GM18861 (cell line): ENCODE measurements at regions not wholly inside any gene's neighbourhood (a gene's known extent, or its start where the extent isn't known, plus 50 kb on each side); places are given as distances from the start of the nearest gene placed in this dataset.

Source experiments
- ATAC-seq: cut with Tn5 transposase; IDR thresholded peaks from one replicate; pipeline ENCODE4 v1.9.1; 2021; ENCODE audit not compliant: unreplicated experiment

DNA sequence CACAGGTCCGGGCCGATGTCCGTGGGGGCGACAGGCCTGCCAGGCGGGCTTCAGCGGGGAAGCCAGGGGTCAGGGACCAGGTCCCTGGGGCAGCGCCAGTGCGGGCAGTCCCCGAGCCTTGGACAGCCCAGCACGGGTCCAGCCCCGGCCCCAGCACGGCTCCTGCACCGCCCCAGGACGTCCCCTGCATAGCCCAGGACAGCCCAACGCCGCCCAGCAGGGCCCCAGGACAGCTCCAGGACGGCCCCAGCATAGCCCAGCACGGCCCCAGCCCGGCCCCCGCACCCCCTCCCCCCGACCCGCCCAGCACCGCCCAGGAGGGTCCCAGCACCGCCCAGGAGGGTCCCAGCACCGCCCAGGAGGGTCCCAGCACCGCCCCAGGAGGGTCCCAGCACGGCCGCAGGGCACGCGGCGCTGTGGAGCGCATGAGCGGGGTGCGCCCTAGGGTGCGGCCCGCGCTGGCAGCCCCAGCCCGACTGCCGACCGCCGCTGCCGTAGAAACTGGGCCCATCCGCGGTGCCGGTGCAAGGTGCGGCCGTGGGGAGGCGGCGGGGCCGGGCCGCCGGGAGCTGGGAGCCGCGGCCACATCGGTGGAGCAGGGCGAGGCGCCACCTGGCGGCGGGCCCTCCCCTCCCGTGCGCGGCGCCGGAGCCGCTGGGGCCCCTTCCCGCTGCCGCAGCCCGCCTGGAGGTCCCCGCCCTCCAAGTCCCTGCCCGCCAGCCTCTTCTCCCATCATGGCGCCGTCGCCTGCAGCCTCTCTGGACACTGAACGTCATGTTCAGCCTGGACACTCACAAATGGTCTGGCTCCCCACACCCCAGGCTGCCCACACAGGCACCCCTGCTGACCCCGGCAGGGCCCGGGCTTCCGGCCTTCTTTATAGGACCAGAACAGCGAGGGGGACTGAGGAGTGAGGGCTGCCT lies 106.8 kb upstream of the NKX1-1 start:
- ATAC-seq = no peak

GRCh38 chr4:1512051-1512737 lies 106.0 kb upstream of the NKX1-1 start:
- no peak for ATAC-seq

- ATAC-seq = no peak
Measured at GRCh38 chr4:1511441-1512041, 105.3 kb upstream of the NKX1-1 start.

DNA sequence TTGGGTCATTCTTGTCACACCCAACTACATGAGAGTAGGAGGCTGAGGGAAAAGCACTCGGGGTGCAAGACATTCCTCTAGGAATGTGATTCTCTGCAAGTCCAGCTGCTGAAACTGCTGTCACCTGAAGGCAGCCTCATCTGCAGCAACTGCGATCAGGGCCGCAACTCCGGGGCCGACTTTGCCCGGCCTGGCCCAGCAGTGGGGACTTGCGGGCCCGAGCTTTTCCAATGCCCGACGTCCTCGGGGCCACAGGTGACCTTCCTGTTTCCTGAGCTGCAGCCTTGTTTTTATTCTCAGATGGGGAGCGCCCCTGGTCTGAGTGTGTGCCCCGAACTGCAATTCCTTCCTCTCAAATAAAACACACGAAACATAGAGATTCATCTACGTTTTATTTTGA lies 104.7 kb upstream of the NKX1-1 start:
- no peak for ATAC-seq

- no peak for ATAC-seq
Measured at GRCh38 chr4:1509366-1509765, 103.1 kb upstream of the NKX1-1 start.

GRCh38 chr4:1508161-1509160 lies 102.2 kb upstream of the NKX1-1 start:
- ATAC-seq = no peak

DNA sequence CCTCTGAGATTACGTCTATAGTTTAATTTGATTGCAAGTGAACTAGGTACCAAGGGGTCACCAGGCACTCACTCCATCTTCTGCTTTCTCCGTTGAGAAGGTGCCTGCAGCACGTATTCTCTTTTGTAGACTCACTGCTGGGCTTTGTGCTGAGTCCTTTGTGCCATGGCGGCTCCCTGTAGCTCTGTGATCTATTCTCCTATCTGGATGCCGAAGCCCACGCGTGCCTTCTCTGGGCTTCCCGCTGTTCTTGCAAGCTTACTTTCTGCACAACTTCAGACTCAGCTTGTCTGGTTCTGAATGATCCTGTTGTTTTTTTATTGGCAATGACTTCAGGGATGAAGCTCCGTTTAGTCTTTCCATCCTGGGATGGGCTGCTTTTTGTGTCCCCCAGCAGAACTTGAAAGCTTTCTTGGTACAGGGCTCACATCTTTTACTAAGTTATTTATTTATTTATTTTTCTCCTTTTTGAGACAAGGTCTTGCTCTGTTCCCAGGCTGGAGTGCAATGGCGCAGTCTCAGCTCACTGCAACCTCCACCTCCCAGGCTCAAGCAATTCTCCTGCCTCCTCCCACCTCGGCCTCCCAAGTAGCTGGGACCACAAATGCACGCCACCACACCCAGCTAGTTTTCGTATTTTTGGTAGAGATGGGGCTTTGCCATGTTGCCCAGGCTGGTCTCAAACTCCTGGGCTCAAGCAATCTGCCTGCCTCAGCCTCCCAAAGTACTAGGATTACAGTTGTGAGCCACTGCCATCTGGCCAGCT lies 100.9 kb upstream of the NKX1-1 start:
- ATAC-seq = no peak

DNA sequence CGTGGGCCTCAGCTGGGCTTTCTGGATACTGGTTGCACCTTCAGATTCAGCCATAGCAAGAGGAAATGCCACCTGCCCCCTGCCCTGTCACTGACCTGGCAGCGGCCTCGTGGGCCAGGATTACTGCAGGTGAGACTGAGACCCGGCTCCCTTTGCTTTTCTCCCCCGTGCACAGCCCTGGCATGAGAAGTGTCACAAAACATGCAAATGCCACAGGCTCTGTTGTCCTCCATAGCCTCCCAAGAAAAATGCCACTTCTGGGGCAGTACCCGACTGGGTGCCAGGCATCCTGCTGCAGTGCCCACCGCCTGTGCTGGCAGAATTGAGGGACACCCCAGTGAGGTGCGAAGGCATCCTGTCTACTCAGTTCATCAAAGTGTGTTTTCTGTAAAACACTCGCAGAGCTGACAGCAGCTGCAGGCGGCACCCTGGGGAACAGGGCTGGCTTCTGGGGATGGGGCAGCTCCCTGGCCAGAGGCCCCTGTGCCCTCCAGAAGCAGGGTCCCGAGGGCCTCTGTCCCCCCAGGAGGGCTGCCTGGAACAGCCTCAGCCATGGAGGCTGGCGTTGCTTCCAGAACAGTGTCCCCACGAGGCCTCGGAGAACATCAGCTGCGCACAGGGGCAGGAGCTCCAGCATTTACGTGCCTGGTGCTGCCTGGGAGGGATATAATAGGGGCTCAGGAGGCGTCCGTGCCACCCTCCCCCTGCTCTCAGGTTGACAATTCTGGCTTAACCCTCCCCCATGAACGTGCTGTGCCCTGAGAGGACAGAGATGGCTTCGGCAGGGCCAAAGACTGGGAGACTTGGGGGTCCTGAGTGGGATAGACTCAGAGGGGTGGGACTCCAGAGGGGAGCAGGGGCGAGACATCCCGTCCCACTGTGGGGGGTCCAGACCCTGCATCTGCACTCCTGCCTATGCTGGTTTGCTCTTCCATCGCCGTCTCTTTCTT lies 99.5 kb upstream of the NKX1-1 start:
- no peak for ATAC-seq

DNA sequence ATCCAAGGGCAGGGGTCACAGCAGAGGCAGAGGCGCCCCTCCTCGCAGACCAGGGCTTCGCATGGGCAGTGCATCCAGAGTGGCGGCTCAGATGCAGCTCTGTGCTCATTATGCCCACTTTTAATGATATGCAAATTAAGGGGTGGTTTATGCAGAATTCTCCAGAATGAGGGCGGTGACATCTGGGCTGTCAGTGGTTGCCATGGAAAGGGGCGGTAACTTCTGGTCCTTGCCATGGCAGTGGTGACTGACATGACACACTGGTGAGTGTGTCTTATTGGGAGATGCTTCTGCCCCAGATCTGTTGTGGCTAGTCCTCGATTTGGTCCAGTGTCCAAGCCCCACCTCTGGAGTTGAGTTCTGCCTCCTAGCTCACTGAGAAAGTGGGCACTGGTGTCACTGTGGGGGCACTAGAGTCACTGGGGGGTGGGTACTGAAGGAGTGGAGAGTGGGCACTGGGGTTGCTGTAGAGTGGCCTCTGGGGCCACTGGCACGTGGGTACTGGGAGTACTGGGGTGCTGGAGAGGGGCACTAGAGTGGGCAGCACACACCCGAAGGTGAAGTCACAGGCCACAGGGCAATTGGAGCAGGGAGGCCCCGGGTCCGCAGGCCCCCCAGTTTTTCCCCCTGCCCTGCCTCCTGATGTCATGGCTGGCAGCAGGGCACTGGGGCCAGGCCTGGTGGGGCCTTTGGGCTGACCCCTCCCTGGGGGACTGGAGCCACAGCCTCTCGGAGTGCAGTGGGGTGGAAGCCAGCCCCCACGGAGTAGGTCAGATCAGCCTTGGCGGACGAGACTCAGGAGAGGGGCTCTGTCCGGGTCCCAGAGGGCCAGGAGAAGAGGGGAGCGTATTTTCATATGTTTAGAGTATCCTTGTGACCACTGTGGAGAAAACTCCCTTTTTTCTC lies 98.6 kb upstream of the NKX1-1 start:
- ATAC-seq = no peak

- no peak for ATAC-seq
Measured at GRCh38 chr4:1503583-1504471, 97.6 kb upstream of the NKX1-1 start.

DNA sequence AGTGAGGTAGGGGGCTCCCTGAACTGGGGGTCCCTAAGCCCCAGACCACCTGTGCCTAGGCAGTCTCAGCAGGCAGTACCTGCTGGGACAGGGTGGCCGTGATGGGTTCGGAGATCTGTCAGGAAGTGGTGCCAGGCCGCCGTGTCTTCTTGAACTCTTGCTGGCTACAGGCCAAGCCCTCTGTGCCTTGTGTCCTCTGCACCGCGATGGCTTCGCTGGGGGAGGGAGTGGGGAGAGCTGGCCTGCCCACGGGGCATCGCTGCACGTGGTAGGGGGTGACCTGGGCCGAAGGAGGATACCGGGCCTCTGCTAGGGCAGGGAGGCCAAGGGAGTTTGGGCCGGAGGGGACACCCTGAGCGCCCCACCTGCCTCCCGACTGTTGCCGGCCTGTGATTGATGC lies 96.7 kb upstream of the NKX1-1 start:
- no peak for ATAC-seq

DNA sequence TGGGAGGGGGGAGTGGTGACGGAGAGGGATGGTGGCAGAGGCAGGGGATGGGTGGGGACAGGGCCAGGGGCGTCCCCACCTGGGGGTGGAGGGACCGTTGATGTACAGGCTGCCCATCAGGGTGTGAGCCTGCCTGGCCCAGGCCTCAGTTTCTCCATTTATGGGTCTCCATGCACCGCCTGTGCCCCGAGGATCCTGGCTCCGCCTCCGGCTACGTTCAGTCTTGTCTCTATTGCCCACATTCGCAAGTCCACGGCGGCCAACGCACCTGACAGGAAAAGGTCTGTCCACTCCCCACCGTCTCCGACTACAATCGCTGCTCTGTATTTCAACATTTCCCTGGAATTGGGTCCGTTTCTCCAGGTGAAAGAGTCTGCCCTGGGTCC lies 96.3 kb upstream of the NKX1-1 start:
- no peak for ATAC-seq

GRCh38 chr4:1501754-1502500 lies 95.7 kb upstream of the NKX1-1 start:
- no peak for ATAC-seq

DNA sequence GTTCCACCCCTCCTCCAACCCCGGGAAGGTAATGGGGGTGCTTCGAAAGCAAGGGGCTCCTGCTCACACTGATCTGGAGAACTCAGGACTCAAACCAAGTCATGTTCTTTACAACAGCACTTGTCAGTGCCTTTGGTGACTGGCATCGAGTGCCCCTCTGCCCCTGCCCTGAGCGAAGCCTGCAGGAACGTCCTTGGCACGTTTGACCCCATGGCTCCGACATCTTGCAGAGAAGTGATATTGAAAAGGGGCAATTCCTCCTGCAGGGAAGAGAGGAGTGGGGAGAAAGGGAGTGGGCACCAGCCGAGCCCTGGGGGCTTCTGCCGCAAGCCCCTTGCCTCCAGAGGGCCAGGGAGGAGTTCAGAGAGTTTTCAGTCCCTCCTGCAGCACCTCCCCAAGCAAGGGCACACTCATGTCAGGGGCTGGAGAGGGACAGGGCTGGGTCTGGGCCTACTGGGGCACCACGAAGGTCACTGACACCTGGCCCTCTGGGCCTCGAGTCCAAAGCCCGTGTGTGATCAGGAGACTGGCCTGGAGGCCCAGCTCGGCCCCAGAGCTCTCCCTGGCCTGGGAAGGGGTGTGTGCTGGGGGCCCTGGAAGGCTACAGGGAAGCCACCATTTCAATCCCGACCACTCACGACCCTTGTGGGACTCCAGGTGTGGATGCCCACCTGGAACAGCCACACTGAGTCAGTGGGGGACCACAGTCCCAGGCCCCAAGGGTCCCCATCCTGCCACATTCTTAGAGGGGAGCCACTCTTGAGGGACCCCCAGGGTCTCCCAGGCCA lies 94.9 kb upstream of the NKX1-1 start:
- no peak for ATAC-seq

DNA sequence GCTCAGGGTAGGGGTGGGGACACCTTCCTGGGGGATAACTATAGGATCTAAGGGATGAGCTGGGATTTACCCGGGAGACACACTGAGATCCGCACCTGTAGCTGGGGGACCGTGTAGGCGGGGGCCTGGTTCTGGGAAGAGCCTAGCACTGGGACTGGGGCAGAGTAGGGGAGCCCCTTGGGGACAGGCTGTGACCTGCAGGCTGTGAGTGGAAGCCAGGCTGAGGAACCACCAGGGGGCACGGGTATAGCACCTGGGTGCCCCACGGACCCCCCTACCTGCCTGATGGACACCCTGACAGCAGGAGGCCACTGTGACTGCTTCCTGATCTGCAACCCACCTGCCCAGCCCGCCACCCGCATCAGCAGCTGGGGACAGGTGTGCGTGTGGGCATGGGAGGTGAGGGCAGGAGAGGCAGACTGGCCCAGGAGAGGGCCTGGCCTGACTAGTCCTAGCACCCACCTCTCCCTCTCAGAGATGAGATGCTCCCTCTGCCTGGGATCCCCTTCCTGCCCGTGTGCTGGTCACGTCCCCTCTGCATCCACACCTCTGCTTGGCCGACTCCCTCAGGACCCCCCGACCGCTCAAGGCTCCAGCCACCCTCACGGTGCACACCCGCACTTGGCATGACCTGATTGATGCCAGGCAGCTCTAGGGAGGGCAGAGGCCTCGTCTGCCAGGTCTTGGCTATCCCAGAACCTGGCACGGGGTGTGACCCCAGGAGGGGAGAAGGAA lies 94.2 kb upstream of the NKX1-1 start:
- ATAC-seq = no peak
